ENCODE measurements at regions not wholly inside any gene's neighbourhood (a gene's known extent, or its start where the extent isn't known, plus 50 kb on each side); places are given as distances from the start of the nearest gene placed in this dataset.

DNA sequence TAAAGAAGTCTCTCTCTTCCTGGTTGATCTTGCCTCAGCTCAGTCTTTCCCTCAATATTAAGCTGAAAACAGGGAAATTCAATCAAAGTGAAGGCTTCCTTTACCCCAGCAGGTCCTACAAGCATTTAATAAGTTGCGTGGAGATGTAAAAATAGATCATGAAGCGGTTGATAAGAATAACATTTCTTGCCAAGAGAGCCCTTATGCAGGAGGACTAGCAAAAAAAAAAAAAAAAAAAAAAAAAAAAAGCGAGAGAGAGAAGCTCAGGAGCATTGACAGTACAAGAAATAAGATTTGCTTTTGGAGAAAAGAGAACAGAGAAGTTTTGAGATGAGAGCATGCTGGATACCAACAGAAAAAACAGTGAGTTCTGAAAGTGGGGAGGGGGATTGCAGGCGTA, 112.2 kb upstream of the CLMP start:
- CTCF ChIA-PET: interaction anchor here (0.5 kb wide), 1 partner anchor 90 kb away, joined by 3 read pairs; no protein-coding TSS in a partner anchor
- no peak for ATAC-seq
- Mint-ChIP-seq H3K4me3 (no peak overlapping the region), H3K27me3 (peaks cover 0 to 19% (median 6%) of the 10 kb centered on the region in 5 donors), H3K36me3 (no peaks in the 10 kb centered on the region), H3K27ac (no peak overlapping the region), H3K9me3 (no peaks in the 10 kb centered on the region), H3K4me1 (peaks cover 0 to 35% (median 6%) of the 10 kb centered on the region in 7 donors)
- Histone ChIP-seq H3K4me1 (ENCODE audit: control insufficient read depth in 2 of 2, insufficient read depth in 2 of 2, low read length in 2 of 2) (peaks cover 0 to 15% of the 10 kb centered on the region in 2 donors), H3K9me3 (ENCODE audit: control insufficient read depth in 2 of 3, low read length in 3 of 3) (no peaks in the 10 kb centered on the region), H3K27ac (ENCODE audit: low read depth, low read length) (no peak overlapping the region), H3K36me3 (ENCODE audit: control insufficient read depth in 2 of 3, insufficient read depth in 3 of 3, low read length in 3 of 3) (no peaks in the 10 kb centered on the region), H3K27me3 (ENCODE audit: control insufficient read depth in 2 of 2, insufficient read depth in 2 of 2, low read length in 2 of 2) (no peaks in the 10 kb centered on the region), H3K4me3 (ENCODE audit: low read length) (no peak overlapping the region)
- DNase-seq: no peak
- intact Hi-C loops (cut with micrococcal nuclease): loop anchor here in 1 of 2 donors (10.0 kb wide), 1 partner anchor 248 kb away; no protein-coding TSS in a partner anchor
- POLR2A ChIA-PET: interaction anchor here (0.6 kb wide), 1 partner anchor 14 kb away, joined by 3 read pairs; no protein-coding TSS in a partner anchor

- Mint-ChIP-seq H3K27ac (no peak overlapping the region), H3K36me3 (no peaks in the 10 kb centered on the region), H3K4me3 (no peak overlapping the region), H3K4me1 (peaks cover 0 to 39% (median 11%) of the 10 kb centered on the region in 7 donors), H3K27me3 (peaks cover 0 to 19% (median 6%) of the 10 kb centered on the region in 5 donors), H3K9me3 (no peaks in the 10 kb centered on the region)
- H3K27me3 ChIP-seq (ENCODE audit: control insufficient read depth in 2 of 2, insufficient read depth in 2 of 2, low read length in 2 of 2): no peaks in the 10 kb centered on the region
- intact Hi-C loops (cut with micrococcal nuclease): loop anchor here in 1 of 2 donors (10.0 kb wide), 1 partner anchor 248 kb away; no protein-coding TSS in a partner anchor
- no peak overlapping the region for H3K27ac ChIP-seq (ENCODE audit: low read depth, low read length)
- H3K9me3 ChIP-seq (ENCODE audit: control insufficient read depth in 2 of 3, low read length in 3 of 3): no peaks in the 10 kb centered on the region
- peaks cover 4 to 20% of the 10 kb centered on the region in 2 donors for H3K4me1 ChIP-seq (ENCODE audit: control insufficient read depth in 2 of 2, insufficient read depth in 2 of 2, low read length in 2 of 2)
- POLR2A ChIA-PET: no interaction called here
- no peak overlapping the region for H3K4me3 ChIP-seq (ENCODE audit: low read length)
- no peaks in the 10 kb centered on the region for H3K36me3 ChIP-seq (ENCODE audit: control insufficient read depth in 2 of 3, insufficient read depth in 3 of 3, low read length in 3 of 3)
- ATAC-seq (no peak), DNase-seq (no peak)
- CTCF ChIA-PET: no interaction called here
Measured at GRCh38 chr11:123306531-123306930, 111.5 kb upstream of the CLMP start.

GRCh38 chr11:123305601-123306375, 110.7 kb upstream of the CLMP start:
- intact Hi-C loops (cut with micrococcal nuclease): loop anchor here in 1 of 2 donors (10.0 kb wide), 1 partner anchor 249 kb away; no protein-coding TSS in a partner anchor

DNA sequence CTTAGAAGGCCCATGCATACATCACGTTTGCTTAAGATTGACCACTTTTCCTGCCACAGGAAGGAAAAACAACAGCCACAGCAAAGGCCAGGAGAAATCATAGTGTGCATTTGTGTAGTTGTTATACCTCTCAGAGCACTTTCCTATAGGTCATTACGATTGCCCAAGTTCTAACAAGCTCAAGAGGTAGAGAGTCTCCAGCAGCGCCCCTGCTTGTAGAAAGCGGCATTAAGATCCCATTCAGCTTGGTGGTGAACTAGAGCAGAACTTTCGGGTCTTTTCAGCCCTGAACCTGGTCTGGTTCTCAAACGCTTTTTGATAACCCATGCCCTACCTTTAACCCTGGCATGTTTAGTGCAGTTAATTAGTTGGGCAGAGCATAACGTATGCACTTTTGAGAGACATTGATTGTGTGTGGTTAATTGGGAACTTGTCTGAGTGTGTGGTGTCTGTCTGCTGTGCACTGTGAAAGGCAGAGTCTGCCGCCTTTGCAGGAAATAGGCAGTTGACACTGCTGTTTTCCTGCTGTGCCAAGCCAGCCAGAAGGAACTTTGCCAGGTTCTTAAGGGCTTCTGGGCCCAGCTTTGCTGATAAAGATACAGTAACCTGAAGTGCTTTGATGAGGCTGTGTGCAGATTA, 109.9 kb upstream of the CLMP start:
- no peaks in the 10 kb centered on the region for H3K9me3 ChIP-seq (ENCODE audit: control insufficient read depth in 2 of 3, low read length in 3 of 3)
- H3K4me1 Mint-ChIP-seq: peaks cover 0 to 51% (median 21%) of the 10 kb centered on the region in 7 donors
- H3K27ac ChIP-seq (ENCODE audit: low read depth, low read length): no peak overlapping the region
- H3K36me3 ChIP-seq (ENCODE audit: control insufficient read depth in 2 of 3, insufficient read depth in 3 of 3, low read length in 3 of 3): no peaks in the 10 kb centered on the region
- ChIA-PET CTCF (no interaction called here), POLR2A (no interaction called here)
- no peak for DNase-seq
- no peak overlapping the region for H3K4me3 Mint-ChIP-seq
- no peaks in the 10 kb centered on the region for H3K36me3 Mint-ChIP-seq
- no peak overlapping the region for H3K27ac Mint-ChIP-seq
- no peaks in the 10 kb centered on the region for H3K27me3 ChIP-seq (ENCODE audit: control insufficient read depth in 2 of 2, insufficient read depth in 2 of 2, low read length in 2 of 2)
- H3K4me3 ChIP-seq (ENCODE audit: low read length): no peak overlapping the region
- H3K27me3 Mint-ChIP-seq: peaks cover 0 to 19% (median 13%) of the 10 kb centered on the region in 5 donors
- no peaks in the 10 kb centered on the region for H3K9me3 Mint-ChIP-seq
- no peak for ATAC-seq
- intact Hi-C loops (cut with micrococcal nuclease): loop anchor here (5.0 to 10.0 kb wide), 2 partner anchors 250 to 272 kb away; no protein-coding TSS in a partner anchor
- H3K4me1 ChIP-seq (ENCODE audit: control insufficient read depth in 2 of 2, insufficient read depth in 2 of 2, low read length in 2 of 2): peaks cover 11 to 25% of the 10 kb centered on the region in 2 donors

More at GRCh38 chr11:123305601-123306375, 110.7 kb upstream of the CLMP start:
- POLR2A ChIA-PET: no interaction called here
- peaks cover 0 to 19% (median 11%) of the 10 kb centered on the region in 5 donors for H3K27me3 Mint-ChIP-seq
- H3K36me3 ChIP-seq (ENCODE audit: control insufficient read depth in 2 of 3, insufficient read depth in 3 of 3, low read length in 3 of 3): no peaks in the 10 kb centered on the region
- no peak overlapping the region for H3K4me3 Mint-ChIP-seq
- DNase-seq: no peak
- no peak overlapping the region for H3K4me3 ChIP-seq (ENCODE audit: low read length)
- peaks cover 0 to 47% (median 18%) of the 10 kb centered on the region in 7 donors for H3K4me1 Mint-ChIP-seq
- no peaks in the 10 kb centered on the region for H3K27me3 ChIP-seq (ENCODE audit: control insufficient read depth in 2 of 2, insufficient read depth in 2 of 2, low read length in 2 of 2)
- no peak overlapping the region for H3K27ac ChIP-seq (ENCODE audit: low read depth, low read length)
- H3K9me3 ChIP-seq (ENCODE audit: control insufficient read depth in 2 of 3, low read length in 3 of 3): no peaks in the 10 kb centered on the region
- no peaks in the 10 kb centered on the region for H3K36me3 Mint-ChIP-seq
- CTCF ChIA-PET: no interaction called here
- ATAC-seq: no peak
- H3K4me1 ChIP-seq (ENCODE audit: control insufficient read depth in 2 of 2, insufficient read depth in 2 of 2, low read length in 2 of 2): peaks cover 11 to 25% of the 10 kb centered on the region in 2 donors
- no peak overlapping the region for H3K27ac Mint-ChIP-seq
- H3K9me3 Mint-ChIP-seq: no peaks in the 10 kb centered on the region

DNA sequence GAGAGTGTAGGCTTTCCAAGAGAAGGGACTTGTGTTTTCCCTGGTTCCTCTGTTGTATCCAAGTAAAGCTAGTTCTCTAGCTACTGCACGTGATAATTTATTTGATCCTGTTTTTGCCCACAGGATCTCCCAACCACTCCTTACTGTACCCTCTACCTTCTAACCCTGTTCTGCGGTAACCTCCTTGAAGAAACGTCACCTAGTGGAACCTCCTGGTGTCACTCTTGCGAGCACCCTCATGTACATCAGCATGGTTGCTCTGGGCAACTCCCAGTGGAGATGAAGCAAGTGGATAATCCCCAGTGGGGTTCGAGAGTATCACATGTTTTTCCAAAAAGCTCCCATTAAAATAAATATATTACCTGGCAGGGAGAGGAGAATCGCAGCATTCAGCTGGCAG, 108.9 kb upstream of the CLMP start:
- Histone ChIP-seq H3K4me3 (ENCODE audit: low read length) (no peak overlapping the region), H3K27me3 (ENCODE audit: control insufficient read depth in 2 of 2, insufficient read depth in 2 of 2, low read length in 2 of 2) (no peaks in the 10 kb centered on the region), H3K36me3 (ENCODE audit: control insufficient read depth in 2 of 3, insufficient read depth in 3 of 3, low read length in 3 of 3) (no peaks in the 10 kb centered on the region), H3K4me1 (ENCODE audit: control insufficient read depth in 2 of 2, insufficient read depth in 2 of 2, low read length in 2 of 2) (peaks cover 11 to 25% of the 10 kb centered on the region in 2 donors), H3K27ac (ENCODE audit: low read depth, low read length) (no peak overlapping the region), H3K9me3 (ENCODE audit: control insufficient read depth in 2 of 3, low read length in 3 of 3) (no peaks in the 10 kb centered on the region)
- Mint-ChIP-seq H3K27ac (peak overlapping the region in 1 of 9 donors; percentile 84), H3K4me3 (peak overlapping the region in 2 of 10 donors; percentile 16 to 81), H3K27me3 (peaks cover 0 to 19% (median 13%) of the 10 kb centered on the region in 5 donors), H3K36me3 (no peaks in the 10 kb centered on the region), H3K9me3 (no peaks in the 10 kb centered on the region), H3K4me1 (peaks cover 0 to 51% (median 21%) of the 10 kb centered on the region in 7 donors)
- POLR2A ChIA-PET: no interaction called here
- DNase-seq: no peak
- CTCF ChIA-PET: interaction anchor here (0.5 to 1.6 kb wide), 2 partner anchors 9 to 138 kb away, joined by 3 to 4 read pairs; no protein-coding TSS in a partner anchor
- intact Hi-C loops (cut with micrococcal nuclease): loop anchor here (5.0 to 10.0 kb wide), 2 partner anchors 251 to 273 kb away; no protein-coding TSS in a partner anchor
- ATAC-seq: no peak

DNA sequence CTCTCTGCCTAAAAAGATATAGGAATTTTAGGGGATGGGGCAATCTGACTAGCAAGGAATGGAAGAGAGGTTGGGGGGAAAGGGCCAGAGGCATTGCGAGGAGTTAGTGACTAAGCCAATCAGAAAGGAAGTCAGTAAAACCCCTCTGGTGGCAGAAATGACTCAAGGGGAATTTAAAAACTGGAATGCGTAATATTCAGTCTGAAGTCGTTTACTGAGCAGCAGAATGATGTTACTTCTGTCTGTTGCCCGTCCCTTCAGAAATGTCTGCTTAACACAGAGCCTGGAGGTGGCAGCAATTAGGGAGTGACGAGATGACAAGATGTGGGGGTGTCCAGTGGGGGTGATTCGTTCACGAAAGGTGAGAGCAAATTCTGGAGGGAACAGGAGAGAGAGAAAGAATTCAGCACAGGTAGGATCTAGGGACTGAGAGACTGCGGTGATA, 107.7 kb upstream of the CLMP start:
- no peaks in the 10 kb centered on the region for H3K9me3 ChIP-seq (ENCODE audit: control insufficient read depth in 2 of 3, low read length in 3 of 3)
- peak; percentile 28 for ATAC-seq
- H3K27me3 Mint-ChIP-seq: peaks cover 0 to 19% (median 13%) of the 10 kb centered on the region in 5 donors
- no peaks in the 10 kb centered on the region for H3K9me3 Mint-ChIP-seq
- H3K4me3 ChIP-seq (ENCODE audit: low read length): no peak overlapping the region
- peak overlapping the region in 3 of 9 donors; percentile 4 to 84 (median 15) for H3K27ac Mint-ChIP-seq
- H3K27me3 ChIP-seq (ENCODE audit: control insufficient read depth in 2 of 2, insufficient read depth in 2 of 2, low read length in 2 of 2): no peaks in the 10 kb centered on the region
- ChIA-PET POLR2A (no interaction called here), CTCF (interaction anchor here (1.0 to 1.6 kb wide), 2 partner anchors 10 to 14 kb away, joined by 3 to 4 read pairs; no protein-coding TSS in a partner anchor)
- H3K36me3 ChIP-seq (ENCODE audit: control insufficient read depth in 2 of 3, insufficient read depth in 3 of 3, low read length in 3 of 3): no peaks in the 10 kb centered on the region
- peak overlapping the region in 4 of 10 donors; percentile 14 to 81 (median 72) for H3K4me3 Mint-ChIP-seq
- peak in 1 of 9 donors; percentile 46 for DNase-seq
- H3K4me1 Mint-ChIP-seq: peaks cover 0 to 52% (median 21%) of the 10 kb centered on the region in 7 donors
- H3K4me1 ChIP-seq (ENCODE audit: control insufficient read depth in 2 of 2, insufficient read depth in 2 of 2, low read length in 2 of 2): peaks cover 11 to 25% of the 10 kb centered on the region in 2 donors
- intact Hi-C loops (cut with micrococcal nuclease): loop anchor here (1.0 to 10.0 kb wide), 6 partner anchors 56 to 275 kb away; partner anchors contain the start of gene GRAMD1B (in 1 of the 2)
- no peak overlapping the region for H3K27ac ChIP-seq (ENCODE audit: low read depth, low read length)
- H3K36me3 Mint-ChIP-seq: no peaks in the 10 kb centered on the region
